ENCODE measurements at regions not wholly inside any gene's neighbourhood (a gene's known extent, or its start where the extent isn't known, plus 50 kb on each side); places are given as distances from the start of the nearest gene placed in this dataset.
A peak's percentile ranks its signal among the peaks of the same experiment; 100 is the strongest.

DNA sequence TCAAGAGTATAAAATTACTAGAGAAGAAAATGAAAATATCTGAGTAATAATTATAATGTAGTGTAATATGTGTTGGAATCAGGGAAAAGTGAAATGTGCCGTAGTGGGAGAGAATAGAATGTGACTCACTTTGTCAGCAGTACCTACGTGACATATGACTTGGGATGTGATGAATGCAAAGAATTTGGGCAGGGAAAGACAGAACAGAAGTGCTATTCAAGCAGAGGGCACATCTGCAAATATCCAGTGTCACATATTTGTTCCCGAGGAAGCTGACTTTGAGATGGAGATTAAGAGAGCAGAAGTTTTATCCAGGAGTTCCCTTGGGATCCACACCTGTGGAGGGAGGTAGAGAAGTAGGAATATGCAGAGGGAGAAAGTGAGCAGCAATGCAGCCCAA, 69.3 kb upstream of the HS3ST1 start:
- Histone ChIP-seq H3K27ac (no peak overlapping the region), H3K9me3 (no peaks in the 10 kb centered on the region), H3K36me3 (no peaks in the 10 kb centered on the region), H3K4me1 (no peaks in the 10 kb centered on the region), H3K27me3 (no peaks in the 10 kb centered on the region), H3K4me3 (no peak overlapping the region)
- DNase-seq = no peak
- intact Hi-C loops (cut with DNase I) = no loop called here
- no peak for ATAC-seq
- WGBS (ENCODE audit: insufficient coverage, low coverage, low lambda C conversion rate, missing lambda C conversion rate) = 70% methylated on average over 3 of the region's 3 CpGs
- TF ChIP-seq POLR2A (IDR thresholded peaks at IDR 0.05) = no peak
- TF ChIP-seq, protein P1, sequence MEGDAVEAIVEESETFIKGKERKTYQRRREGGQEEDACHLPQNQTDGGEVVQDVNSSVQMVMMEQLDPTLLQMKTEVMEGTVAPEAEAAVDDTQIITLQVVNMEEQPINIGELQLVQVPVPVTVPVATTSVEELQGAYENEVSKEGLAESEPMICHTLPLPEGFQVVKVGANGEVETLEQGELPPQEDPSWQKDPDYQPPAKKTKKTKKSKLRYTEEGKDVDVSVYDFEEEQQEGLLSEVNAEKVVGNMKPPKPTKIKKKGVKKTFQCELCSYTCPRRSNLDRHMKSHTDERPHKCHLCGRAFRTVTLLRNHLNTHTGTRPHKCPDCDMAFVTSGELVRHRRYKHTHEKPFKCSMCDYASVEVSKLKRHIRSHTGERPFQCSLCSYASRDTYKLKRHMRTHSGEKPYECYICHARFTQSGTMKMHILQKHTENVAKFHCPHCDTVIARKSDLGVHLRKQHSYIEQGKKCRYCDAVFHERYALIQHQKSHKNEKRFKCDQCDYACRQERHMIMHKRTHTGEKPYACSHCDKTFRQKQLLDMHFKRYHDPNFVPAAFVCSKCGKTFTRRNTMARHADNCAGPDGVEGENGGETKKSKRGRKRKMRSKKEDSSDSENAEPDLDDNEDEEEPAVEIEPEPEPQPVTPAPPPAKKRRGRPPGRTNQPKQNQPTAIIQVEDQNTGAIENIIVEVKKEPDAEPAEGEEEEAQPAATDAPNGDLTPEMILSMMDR (IDR thresholded peaks at IDR 0.05) = no peak

DNA sequence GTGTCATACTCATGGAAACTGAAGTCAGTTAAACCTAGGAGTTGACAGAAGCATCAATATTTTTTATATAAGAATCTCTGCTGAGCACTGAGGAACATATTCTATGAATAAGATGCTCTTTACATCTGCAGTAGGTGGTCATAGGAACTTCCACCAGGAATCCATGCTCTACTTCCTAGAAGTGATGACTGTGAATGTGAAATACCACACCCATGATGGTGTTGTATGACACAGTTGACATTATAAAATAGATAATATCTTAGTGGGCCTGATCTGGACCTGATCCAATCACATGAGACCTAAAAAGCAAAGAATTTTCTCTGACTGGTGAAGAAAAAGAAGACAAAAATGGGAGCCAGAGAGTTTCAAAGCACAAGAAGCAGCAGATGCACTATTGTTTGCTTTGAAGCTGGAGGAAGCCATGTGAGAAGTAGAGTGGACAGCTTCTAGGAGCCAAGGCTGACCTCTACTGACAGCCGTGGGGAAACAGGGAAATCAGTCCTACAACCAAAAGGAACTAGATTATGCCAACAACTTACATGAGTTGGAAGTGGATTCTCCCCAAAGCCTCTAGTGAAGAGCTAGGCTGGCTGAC, 68.6 kb upstream of the HS3ST1 start:
- intact Hi-C loops (cut with DNase I) = no loop called here
- WGBS (ENCODE audit: insufficient coverage, low coverage, low lambda C conversion rate, missing lambda C conversion rate) = 13% methylated on average over 1 of the region's 1 CpG
- DNase-seq (no peak), ATAC-seq (no peak)
- Histone ChIP-seq H3K36me3 (no peaks in the 10 kb centered on the region), H3K27me3 (no peaks in the 10 kb centered on the region), H3K4me3 (no peak overlapping the region), H3K9me3 (no peaks in the 10 kb centered on the region), H3K4me1 (no peaks in the 10 kb centered on the region), H3K27ac (no peak overlapping the region)
- TF ChIP-seq, protein P1 (IDR thresholded peaks at IDR 0.05) = no peak
- TF ChIP-seq POLR2A (IDR thresholded peaks at IDR 0.05) = no peak

DNA sequence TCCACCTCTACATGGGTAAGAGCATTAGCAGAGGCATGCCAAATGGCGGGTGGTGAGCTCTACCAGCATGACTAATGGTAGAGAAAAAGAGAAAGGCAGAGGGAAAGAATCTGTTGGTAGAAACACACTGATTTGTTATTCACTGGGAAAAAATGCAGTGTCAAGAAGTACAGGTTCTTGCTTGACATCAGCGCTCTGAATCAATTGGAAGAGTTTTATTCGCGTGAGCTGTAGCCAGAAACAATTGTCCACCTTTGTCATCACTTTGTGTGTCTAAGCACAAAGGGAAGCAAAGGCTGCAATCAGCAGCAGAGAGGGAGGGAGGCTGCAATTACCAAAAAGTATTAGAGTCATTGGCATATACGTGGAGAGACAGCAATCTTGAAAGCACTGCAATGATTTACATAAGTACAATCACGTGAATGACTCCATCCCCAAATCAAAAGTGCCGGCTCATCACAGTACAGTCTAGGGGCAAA, 67.7 kb upstream of the HS3ST1 start:
- intact Hi-C loops (cut with DNase I) = no loop called here
- H3K27me3 ChIP-seq = no peaks in the 10 kb centered on the region
- H3K4me3 ChIP-seq = no peak overlapping the region
- no peaks in the 10 kb centered on the region for H3K4me1 ChIP-seq
- no peak for ATAC-seq
- no peaks in the 10 kb centered on the region for H3K36me3 ChIP-seq
- TF ChIP-seq, protein P1 (IDR thresholded peaks at IDR 0.05) = no peak
- no peak for TF ChIP-seq POLR2A (IDR thresholded peaks at IDR 0.05)
- 59% methylated on average over 6 of the region's 7 CpGs for WGBS (ENCODE audit: insufficient coverage, low coverage, low lambda C conversion rate, missing lambda C conversion rate)
- no peak for DNase-seq
- no peak overlapping the region for H3K27ac ChIP-seq
- no peaks in the 10 kb centered on the region for H3K9me3 ChIP-seq

DNA sequence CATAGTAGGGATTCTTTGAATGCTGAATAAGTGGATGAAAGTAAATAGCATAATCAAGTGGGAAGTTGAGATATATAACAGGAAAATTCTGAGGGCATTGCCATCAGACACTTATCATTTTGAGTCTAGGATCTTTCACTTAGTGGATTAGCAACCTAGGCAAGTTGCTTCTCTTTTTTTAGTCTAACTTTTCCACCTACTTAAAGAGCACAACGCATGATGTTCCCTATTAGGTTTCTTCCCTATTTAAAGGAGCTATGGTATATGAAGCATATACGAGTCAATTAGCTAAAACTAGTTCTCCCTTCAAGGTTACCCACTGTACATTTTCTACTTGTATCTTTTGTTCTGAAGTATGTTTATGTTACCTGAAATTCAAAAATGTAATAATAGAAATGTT, 67.1 kb upstream of the HS3ST1 start:
- H3K4me3 ChIP-seq = no peak overlapping the region
- H3K27ac ChIP-seq = no peak overlapping the region
- H3K27me3 ChIP-seq = no peaks in the 10 kb centered on the region
- H3K4me1 ChIP-seq = no peaks in the 10 kb centered on the region
- WGBS (ENCODE audit: insufficient coverage, low coverage, low lambda C conversion rate, missing lambda C conversion rate) = 48% methylated on average over 2 of the region's 2 CpGs
- ATAC-seq (peak in 1 of 4 donors; percentile 41), DNase-seq (no peak)
- H3K9me3 ChIP-seq = no peaks in the 10 kb centered on the region
- intact Hi-C loops (cut with DNase I) = no loop called here
- TF ChIP-seq, protein P1 (IDR thresholded peaks at IDR 0.05) = no peak
- no peak for TF ChIP-seq POLR2A (IDR thresholded peaks at IDR 0.05)
- no peaks in the 10 kb centered on the region for H3K36me3 ChIP-seq

DNA sequence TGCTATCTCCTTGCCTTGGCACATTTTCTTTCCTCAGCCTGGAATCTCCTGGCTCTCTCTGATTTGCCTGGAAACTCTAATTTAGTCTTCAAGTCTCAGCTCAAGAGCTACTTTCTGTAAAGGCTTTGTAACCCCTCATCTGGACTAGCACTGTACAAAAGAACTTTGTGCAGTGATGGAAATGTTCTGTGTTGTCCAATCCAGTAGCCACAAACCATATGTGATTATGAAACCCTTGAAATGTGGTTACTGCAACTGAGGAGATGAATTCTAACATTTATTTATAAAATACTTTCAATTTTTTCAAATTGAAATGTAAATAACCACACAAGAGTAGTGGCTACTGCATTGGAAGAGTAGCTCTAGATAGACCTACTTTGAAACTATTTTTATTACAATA, 66.6 kb upstream of the HS3ST1 start:
- Histone ChIP-seq H3K27ac (no peak overlapping the region), H3K9me3 (no peaks in the 10 kb centered on the region), H3K4me3 (no peak overlapping the region), H3K4me1 (no peaks in the 10 kb centered on the region), H3K27me3 (no peaks in the 10 kb centered on the region), H3K36me3 (no peaks in the 10 kb centered on the region)
- no peak for ATAC-seq
- intact Hi-C loops (cut with DNase I) = no loop called here
- TF ChIP-seq, protein P1 (IDR thresholded peaks at IDR 0.05) = no peak
- TF ChIP-seq POLR2A (IDR thresholded peaks at IDR 0.05) = no peak
- DNase-seq = no peak

Measured in right lobe of liver (tissue), 6 donors.